ENCODE measurements at regions not wholly inside any gene's neighbourhood (a gene's known extent, or its start where the extent isn't known, plus 50 kb on each side); places are given as distances from the start of the nearest gene placed in this dataset.

DNA sequence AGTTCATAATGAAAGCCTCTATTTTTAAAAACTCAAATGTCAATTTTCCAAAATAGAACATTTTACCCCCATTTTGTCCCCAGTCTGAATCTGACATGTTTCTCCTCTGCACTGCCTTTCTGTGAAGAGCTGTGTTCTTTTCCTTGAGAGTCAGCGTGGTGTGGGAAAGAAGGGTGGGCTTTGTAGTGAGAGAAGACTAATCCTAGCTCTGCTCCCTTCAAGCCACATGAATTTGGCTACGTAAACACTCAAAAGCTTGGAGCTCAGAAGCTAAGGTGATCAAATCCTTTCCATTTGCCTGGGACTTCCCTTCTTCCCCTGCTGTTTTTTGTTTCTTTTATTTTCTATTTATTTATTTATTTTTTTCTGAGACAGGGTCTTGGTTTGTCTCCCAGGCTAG is 598.5 kb downstream of the TLR4 start:
- TF ChIP-seq, protein P1, sequence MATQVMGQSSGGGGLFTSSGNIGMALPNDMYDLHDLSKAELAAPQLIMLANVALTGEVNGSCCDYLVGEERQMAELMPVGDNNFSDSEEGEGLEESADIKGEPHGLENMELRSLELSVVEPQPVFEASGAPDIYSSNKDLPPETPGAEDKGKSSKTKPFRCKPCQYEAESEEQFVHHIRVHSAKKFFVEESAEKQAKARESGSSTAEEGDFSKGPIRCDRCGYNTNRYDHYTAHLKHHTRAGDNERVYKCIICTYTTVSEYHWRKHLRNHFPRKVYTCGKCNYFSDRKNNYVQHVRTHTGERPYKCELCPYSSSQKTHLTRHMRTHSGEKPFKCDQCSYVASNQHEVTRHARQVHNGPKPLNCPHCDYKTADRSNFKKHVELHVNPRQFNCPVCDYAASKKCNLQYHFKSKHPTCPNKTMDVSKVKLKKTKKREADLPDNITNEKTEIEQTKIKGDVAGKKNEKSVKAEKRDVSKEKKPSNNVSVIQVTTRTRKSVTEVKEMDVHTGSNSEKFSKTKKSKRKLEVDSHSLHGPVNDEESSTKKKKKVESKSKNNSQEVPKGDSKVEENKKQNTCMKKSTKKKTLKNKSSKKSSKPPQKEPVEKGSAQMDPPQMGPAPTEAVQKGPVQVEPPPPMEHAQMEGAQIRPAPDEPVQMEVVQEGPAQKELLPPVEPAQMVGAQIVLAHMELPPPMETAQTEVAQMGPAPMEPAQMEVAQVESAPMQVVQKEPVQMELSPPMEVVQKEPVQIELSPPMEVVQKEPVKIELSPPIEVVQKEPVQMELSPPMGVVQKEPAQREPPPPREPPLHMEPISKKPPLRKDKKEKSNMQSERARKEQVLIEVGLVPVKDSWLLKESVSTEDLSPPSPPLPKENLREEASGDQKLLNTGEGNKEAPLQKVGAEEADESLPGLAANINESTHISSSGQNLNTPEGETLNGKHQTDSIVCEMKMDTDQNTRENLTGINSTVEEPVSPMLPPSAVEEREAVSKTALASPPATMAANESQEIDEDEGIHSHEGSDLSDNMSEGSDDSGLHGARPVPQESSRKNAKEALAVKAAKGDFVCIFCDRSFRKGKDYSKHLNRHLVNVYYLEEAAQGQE (IDR thresholded peaks at IDR 0.05; ENCODE audit: insufficient read depth in 1 of 2, low read depth in 2 of 2, low read length in 2 of 2), result no peak
- TF ChIP-seq FOXP2 (optimal IDR thresholded peaks at IDR 0.05; ENCODE audit: borderline replicate concordance, extremely low read depth, extremely low read length, insufficient read depth), result no peak

DNA sequence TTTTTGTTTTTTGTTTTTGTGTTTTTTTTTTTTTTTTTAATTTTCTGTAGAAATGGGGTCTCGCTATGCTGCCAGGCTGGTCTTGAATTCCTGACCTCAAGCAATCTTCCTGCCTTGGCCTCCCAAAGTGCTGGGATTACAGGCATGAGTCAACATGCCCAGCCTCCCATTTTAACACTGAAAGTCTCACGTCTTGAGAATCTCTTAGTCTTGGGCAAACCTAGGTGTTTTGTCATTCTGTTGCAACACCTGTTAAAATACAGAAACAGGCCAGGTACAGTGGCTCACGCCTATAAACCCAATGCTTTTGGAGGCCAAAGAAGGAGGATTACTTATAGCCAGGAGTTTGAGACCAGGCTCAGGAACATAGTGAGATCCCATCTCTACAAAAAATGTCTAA is 599.0 kb downstream of the TLR4 start:
- TF ChIP-seq SIN3A (IDR thresholded peaks at IDR 0.05; ENCODE audit: borderline replicate concordance, insufficient read depth, low read length) (no peak), FOXP2 (optimal IDR thresholded peaks at IDR 0.05; ENCODE audit: borderline replicate concordance, extremely low read depth, extremely low read length, insufficient read depth) (no peak), POLR2AphosphoS5 (IDR thresholded peaks at IDR 0.05; ENCODE audit: low read depth, low read length) (no peak), TAF1 (IDR thresholded peaks at IDR 0.05; ENCODE audit: borderline replicate concordance, insufficient read depth, low read length) (no peak)
- TF ChIP-seq, protein P1 (IDR thresholded peaks at IDR 0.05; ENCODE audit: insufficient read depth in 1 of 2, low read depth in 2 of 2, low read length in 2 of 2), result no peak

DNA sequence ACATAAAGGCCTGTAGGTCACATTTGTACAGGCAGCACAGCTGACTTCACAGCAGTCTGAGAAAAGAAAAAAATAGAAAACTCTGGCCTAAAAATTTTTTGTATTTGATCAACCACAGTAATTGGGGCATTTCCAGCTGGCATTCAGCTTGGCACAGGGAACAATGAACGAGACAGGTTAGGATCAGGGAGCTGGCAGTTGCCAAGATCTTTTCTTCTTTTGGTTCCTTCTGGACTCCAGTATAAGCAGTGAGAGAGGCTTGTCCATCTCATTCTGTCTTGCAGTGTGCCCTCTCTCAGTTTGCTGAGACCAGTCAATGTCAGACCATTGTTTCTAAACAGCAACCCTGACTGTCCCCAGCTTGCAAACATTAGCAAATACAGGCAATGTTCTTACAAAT is 601.1 kb downstream of the TLR4 start:
- TF ChIP-seq FOXP2 (optimal IDR thresholded peaks at IDR 0.05; ENCODE audit: borderline replicate concordance, extremely low read depth, extremely low read length, insufficient read depth) (no peak), TAF1 (IDR thresholded peaks at IDR 0.05; ENCODE audit: borderline replicate concordance, insufficient read depth, low read length) (no peak), POLR2AphosphoS5 (IDR thresholded peaks at IDR 0.05; ENCODE audit: low read depth, low read length) (no peak), SIN3A (IDR thresholded peaks at IDR 0.05; ENCODE audit: borderline replicate concordance, insufficient read depth, low read length) (no peak)
- TF ChIP-seq, protein P1 (IDR thresholded peaks at IDR 0.05; ENCODE audit: insufficient read depth in 1 of 2, low read depth in 2 of 2, low read length in 2 of 2), result no peak

DNA sequence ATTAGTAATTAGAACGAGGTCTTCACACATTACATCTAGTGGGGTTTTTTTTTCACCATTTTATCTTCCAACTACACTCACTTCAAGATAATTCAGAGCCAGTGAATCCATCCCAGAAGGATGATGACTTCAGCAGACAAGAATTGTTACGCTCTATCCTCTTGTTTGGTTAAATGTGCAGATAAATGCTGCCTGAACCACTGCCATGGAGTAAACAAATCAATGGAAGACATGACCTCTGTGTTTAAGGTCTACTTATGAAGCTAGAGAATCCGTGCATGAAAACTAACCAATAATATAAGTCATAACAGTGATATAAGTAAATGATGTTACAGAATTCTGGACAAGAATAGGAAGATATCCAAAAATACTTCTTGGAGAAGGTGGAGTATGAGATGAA is 602.6 kb downstream of the TLR4 start:
- TF ChIP-seq FOXP2 (optimal IDR thresholded peaks at IDR 0.05; ENCODE audit: borderline replicate concordance, extremely low read depth, extremely low read length, insufficient read depth) (no peak), POLR2AphosphoS5 (IDR thresholded peaks at IDR 0.05; ENCODE audit: low read depth, low read length) (no peak), SIN3A (IDR thresholded peaks at IDR 0.05; ENCODE audit: borderline replicate concordance, insufficient read depth, low read length) (no peak), TAF1 (IDR thresholded peaks at IDR 0.05; ENCODE audit: borderline replicate concordance, insufficient read depth, low read length) (no peak)
- TF ChIP-seq, protein P1 (IDR thresholded peaks at IDR 0.05; ENCODE audit: insufficient read depth in 1 of 2, low read depth in 2 of 2, low read length in 2 of 2), result no peak

DNA sequence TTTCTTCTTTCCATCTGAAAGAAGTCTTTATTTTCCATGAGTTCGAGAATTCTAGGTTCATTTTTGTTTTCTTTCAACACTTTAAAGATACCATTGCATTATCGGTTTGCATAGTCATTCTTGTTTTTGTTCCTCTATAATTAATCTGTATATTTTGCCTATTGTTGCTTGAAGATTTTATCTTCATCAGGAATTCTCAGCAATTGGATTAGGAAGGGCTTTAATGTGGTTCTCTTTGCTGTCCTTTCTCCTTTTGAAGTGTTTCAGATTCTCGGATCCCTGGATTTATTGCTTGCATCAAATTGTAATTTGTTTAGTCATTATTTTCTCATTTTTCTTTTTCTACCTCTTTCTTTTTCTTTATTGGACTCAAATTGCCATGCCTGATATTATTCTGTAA is 609.8 kb downstream of the TLR4 start:
- no peak for TF ChIP-seq SIN3A (IDR thresholded peaks at IDR 0.05; ENCODE audit: borderline replicate concordance, insufficient read depth, low read length)
- TF ChIP-seq POLR2AphosphoS5 (IDR thresholded peaks at IDR 0.05; ENCODE audit: low read depth, low read length), result no peak
- no peak for TF ChIP-seq TAF1 (IDR thresholded peaks at IDR 0.05; ENCODE audit: borderline replicate concordance, insufficient read depth, low read length)
- TF ChIP-seq FOXP2 (optimal IDR thresholded peaks at IDR 0.05; ENCODE audit: borderline replicate concordance, extremely low read depth, extremely low read length, insufficient read depth), result no peak
- TF ChIP-seq, protein P1 (IDR thresholded peaks at IDR 0.05; ENCODE audit: insufficient read depth in 1 of 2, low read depth in 2 of 2, low read length in 2 of 2), result no peak
